HG02588 (cell line): ENCODE measurements at regions not wholly inside any gene's neighbourhood (a gene's known extent, or its start where the extent isn't known, plus 50 kb on each side); places are given as distances from the start of the nearest gene placed in this dataset.

Experiments
- ATAC-seq: cut with Tn5 transposase; IDR thresholded peaks from one replicate; pipeline ENCODE4 v1.9.1; 2021; ENCODE audit warnings: mild to moderate bottlenecking, moderate library complexity; ENCODE audit not compliant: unreplicated experiment

- ATAC-seq = no peak
Observed at GRCh38 chr11:127919206-127920000, 668.0 kb downstream of the ETS1 start.

GRCh38 chr11:127902382-127902781 lies 685.0 kb downstream of the ETS1 start:
- no peak for ATAC-seq

GRCh38 chr11:127898422-127899365 lies 688.7 kb downstream of the ETS1 start:
- no peak for ATAC-seq

- no peak for ATAC-seq
Observed at GRCh38 chr11:127895776-127896175, 691.6 kb downstream of the ETS1 start.

DNA sequence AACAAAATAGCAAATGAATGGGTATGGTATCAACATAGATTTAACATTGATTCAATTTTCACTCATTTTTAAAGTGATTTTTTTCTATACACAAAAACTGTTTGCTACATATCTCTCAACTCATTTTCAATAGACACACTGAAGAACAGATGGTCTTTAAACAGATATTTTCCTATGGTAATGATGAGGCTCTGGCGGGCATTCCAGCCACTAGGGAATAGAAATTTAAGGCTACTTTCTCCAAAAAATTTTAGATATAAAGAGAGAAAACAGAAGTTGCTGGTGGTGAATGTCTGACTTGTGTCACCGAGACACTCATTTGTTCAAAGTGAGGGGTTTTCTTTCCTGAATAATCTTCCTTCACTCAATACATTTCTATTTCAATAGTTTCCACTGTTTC lies 693.0 kb downstream of the ETS1 start:
- no peak for ATAC-seq

GRCh38 chr11:127890030-127890615 lies 697.2 kb downstream of the ETS1 start:
- no peak for ATAC-seq

- no peak for ATAC-seq
Observed at GRCh38 chr11:127888386-127888785, 699.0 kb downstream of the ETS1 start.

DNA sequence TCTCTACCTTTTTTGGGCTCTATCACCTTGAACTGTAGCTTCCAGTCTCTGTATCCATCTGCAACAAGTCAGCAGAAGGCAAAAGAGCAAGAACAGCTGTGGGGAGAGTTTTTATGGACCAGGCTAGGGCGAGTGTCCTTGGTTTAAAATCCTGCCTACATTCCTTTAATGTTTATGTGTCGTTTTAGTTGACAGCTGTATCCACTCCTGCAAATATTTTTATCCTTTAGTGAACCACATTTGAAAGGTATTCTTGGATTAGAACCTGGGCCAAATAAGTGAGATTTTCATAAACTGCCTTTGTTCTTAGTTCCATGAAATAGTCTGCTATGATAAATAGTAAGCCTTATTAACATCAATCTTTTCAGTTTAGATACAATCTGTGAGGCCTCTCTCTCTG lies 712.2 kb downstream of the ETS1 start:
- ATAC-seq = no peak

DNA sequence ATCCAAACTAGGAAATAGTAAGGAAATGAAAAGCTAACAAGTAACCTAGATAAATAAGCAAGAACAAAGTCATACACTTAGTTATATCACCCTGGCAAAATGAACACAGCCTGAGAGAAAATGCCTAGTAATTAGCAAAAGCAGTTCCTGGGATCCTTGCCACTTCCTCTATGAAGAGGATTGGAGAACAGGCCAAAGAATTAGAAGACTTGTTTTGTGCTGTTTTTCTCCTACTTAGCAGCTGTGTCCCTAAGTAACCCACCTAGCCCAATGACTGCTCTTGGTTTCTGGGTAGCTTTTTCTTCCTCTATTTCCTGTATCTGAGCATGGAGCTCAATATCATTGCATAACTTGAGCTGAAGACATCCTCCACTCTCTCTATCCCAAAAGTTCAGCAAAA lies 713.9 kb downstream of the ETS1 start:
- no peak for ATAC-seq

GRCh38 chr11:127866109-127866508 lies 721.2 kb downstream of the ETS1 start:
- ATAC-seq = no peak

- ATAC-seq = no peak
Observed at GRCh38 chr11:127864861-127865260, 722.5 kb downstream of the ETS1 start.

DNA sequence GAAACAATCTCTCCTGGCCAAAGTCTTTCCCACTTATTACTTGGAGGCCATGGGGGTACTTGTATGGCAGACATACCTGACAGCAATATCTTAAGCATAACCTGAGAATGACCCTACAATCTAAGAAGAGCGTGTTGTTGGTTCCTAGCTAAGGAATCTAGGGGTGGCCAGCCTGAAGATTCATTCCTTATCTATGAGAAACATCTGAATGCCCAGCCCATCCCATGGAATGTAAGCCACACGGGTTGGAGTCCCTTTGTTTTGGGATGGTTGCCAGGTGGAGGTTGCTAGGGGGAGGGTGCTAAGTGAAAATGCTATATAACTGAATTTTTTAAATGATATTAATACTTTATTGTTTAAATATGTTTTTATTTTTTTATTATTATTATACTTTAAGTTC lies 725.0 kb downstream of the ETS1 start:
- ATAC-seq = no peak

DNA sequence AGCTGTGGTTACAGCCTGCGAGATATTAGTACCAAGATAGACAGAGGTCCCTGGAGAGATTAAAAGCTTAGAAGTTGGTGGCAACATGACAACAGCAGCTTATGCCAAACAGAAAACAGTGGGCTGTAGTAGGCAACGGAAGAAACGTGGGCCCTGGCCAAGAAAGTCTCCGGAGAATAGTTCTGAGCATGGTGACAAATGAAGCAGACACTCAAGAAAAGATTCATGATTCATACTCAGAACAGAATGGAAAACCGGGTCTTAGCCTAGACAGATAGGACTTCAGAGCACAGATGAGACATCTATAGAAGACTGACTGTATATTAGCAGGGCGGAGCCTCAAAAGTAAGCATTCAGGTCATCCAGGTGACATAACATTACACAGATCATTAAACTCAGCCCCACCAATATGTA lies 727.4 kb downstream of the ETS1 start:
- no peak for ATAC-seq

GRCh38 chr11:127844876-127845275 lies 742.5 kb downstream of the ETS1 start:
- no peak for ATAC-seq

DNA sequence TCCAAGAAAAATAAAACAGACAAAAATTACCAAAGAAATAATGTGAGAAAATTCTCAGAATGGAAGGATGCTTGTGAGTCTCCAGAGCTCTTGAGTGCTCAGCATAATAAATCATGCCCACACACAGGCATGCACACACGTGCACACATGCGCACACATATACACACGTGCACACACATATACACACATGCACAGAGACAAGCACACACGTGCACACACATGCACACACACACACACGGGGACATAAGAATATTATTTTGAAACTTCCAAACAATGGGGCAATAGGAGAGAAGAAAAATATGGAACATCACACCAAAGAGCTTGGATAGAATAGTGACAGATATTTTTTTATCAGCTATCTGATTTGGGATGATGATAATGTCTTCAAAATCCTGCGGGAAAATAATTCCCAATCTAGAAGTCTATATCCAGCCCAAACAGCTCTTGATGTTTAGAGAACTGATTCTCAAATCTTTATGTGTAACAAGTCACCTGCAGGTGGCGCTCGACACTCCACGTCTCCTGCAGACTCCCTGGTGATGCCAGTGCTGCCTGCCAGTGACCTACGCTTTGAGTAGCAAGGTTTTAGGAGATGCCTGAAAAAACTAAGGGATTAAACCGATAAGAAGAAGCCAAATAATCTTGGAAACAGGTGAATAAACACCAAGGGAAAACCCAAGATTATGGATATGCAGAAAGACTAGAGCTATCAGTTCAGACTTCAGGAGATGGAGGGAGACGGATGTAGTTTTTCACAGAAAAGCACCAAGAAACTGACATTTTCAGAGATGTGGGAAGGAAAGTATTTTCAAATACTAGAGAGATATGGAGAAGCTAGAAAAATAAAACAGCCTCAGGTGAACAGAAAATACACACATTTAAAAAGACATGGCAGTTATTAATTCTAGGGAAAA lies 743.6 kb downstream of the ETS1 start:
- no peak for ATAC-seq

- no peak for ATAC-seq
Observed at GRCh38 chr11:127825183-127825582, 762.2 kb downstream of the ETS1 start.

- ATAC-seq = no peak
Observed at GRCh38 chr11:127818625-127819024, 768.7 kb downstream of the ETS1 start.

DNA sequence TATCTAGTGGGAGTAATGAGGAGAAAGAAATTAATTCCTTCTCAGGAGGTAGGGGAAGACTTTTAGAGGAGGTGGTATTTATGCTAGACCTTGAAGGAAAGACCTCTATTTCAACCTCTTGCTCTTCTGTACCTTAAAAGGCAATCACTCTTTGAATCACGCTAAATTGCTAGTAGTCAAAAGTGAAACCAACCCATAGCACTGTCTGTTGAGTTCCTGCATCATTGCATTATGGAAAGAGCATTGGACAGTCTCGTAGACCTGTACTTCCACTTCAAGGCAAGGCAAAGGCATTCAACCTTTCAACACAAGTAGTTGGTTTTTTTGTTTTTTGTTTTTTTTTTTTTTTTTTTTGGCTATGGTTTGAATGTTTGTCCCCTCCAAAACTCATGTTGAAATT lies 770.4 kb downstream of the ETS1 start:
- no peak for ATAC-seq

- no peak for ATAC-seq
Observed at GRCh38 chr11:127815331-127815730, 772.0 kb downstream of the ETS1 start.

DNA sequence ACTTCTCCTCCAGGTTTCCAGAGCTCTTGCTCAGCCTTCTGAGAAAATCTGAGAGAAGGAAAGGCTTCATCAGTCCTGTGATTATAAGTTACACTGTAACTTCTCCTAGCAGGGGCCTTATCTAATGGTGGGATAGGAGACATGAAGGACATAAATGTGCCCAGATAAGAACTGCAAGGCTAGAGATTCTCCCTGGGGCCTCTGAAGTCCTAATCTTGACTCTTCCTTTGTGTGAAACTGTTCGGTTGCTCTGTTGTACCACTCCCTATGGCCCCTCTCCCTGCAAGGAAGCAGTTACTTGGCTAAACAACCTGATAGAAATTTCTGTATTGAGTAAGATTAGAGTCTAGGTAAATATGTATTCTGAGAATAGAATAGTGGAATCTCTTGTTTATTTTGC lies 780.9 kb downstream of the ETS1 start:
- ATAC-seq = no peak

DNA sequence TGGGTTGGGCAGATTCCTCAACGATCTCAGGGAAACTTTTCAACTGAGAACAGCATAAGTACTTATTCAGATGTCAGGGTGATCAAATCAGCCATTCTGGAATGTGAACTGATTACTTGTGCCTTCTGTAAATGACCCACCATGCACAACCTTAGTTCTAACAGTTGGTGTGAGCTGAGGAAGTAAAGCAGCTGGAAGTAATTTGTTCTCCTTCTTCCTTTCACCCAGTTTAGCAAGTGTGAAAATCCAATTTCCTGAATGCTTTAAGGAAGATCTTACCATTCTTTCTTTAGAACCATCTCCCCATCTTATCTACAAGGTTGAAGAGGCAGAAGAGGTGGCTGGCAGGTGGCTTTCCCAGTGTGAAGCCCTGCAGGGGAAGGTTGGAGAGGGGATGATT lies 781.6 kb downstream of the ETS1 start:
- ATAC-seq = no peak
